ENCODE measurements at regions not wholly inside any gene's neighbourhood (a gene's known extent, or its start where the extent isn't known, plus 50 kb on each side); places are given as distances from the start of the nearest gene placed in this dataset.

DNA sequence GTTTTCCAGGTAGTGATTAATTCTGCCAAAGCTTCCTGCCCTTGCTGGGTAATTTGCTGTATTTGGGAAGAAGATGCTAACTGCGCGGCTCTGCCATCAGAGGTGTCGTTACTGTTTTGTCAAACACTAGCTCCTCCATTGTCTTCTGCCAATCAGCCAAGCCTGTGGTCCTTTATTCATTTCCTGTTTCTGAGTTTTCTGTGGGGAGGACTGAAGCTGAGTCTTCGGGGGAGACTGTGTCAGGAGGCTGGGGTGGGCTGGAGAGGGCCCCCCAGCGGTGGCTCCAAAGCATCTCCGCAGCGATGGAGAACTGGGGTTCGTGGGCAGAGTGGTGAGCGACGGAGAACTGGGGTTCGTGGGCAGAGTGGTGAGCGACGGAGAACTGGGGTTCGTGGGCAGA is 322.9 kb upstream of the B3GAT1 start:
- no peak overlapping the region for H3K4me3 ChIP-seq (ENCODE audit: low read length)
- DNase-seq (ENCODE audit: low read depth): no peak
- TF ChIP-seq, protein P1, sequence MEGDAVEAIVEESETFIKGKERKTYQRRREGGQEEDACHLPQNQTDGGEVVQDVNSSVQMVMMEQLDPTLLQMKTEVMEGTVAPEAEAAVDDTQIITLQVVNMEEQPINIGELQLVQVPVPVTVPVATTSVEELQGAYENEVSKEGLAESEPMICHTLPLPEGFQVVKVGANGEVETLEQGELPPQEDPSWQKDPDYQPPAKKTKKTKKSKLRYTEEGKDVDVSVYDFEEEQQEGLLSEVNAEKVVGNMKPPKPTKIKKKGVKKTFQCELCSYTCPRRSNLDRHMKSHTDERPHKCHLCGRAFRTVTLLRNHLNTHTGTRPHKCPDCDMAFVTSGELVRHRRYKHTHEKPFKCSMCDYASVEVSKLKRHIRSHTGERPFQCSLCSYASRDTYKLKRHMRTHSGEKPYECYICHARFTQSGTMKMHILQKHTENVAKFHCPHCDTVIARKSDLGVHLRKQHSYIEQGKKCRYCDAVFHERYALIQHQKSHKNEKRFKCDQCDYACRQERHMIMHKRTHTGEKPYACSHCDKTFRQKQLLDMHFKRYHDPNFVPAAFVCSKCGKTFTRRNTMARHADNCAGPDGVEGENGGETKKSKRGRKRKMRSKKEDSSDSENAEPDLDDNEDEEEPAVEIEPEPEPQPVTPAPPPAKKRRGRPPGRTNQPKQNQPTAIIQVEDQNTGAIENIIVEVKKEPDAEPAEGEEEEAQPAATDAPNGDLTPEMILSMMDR (conservative IDR thresholded peaks at IDR 0.05; ENCODE audit: low read depth, low read length): no peak

DNA sequence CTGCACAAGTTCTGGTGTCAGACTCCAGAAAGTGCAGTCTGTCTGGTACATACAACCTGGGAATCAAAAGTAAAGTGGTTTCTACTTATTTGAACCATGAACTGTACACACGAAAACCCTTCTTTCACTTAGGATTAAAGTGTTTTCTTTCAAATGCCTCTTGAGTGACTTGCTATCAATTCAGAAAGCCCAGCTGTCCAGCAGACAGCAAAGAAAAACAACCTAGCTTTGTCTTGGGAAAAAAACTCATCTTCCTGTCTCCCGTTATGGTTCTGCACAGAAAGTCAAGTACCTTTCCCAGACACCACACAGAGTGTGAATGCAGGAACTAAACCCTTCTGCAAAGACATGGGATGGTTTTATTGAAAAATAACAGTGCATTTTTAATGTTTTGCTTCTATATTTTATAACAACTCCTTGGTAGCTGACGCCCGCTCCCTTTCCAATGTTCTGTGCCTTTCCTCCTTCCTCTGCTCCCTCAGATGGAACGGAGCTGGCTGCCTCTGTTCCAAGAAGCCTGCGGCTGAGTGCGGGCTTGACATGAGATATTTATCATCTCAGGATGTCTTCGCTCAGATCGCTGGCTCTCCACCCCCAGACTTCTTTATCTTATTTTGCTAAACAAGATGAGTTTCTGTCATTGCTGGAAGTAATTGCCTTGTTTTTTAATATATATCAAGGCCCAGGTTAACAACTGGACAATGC is 322.3 kb upstream of the B3GAT1 start:
- no peak for DNase-seq (ENCODE audit: low read depth)
- TF ChIP-seq, protein P1 (conservative IDR thresholded peaks at IDR 0.05; ENCODE audit: low read depth, low read length): no peak
- H3K4me3 ChIP-seq (ENCODE audit: low read length): no peak overlapping the region

- TF ChIP-seq, protein P1 (conservative IDR thresholded peaks at IDR 0.05; ENCODE audit: low read depth, low read length): no peak
- no peak for DNase-seq (ENCODE audit: low read depth)
- no peak overlapping the region for H3K4me3 ChIP-seq (ENCODE audit: low read length)
Measured at GRCh38 chr11:134733646-134734045, 321.6 kb upstream of the B3GAT1 start.

GRCh38 chr11:134731213-134731961 is 319.3 kb upstream of the B3GAT1 start:
- no peak for DNase-seq (ENCODE audit: low read depth)
- H3K4me3 ChIP-seq (ENCODE audit: low read length): no peak overlapping the region
- TF ChIP-seq, protein P1 (conservative IDR thresholded peaks at IDR 0.05; ENCODE audit: low read depth, low read length): no peak

DNA sequence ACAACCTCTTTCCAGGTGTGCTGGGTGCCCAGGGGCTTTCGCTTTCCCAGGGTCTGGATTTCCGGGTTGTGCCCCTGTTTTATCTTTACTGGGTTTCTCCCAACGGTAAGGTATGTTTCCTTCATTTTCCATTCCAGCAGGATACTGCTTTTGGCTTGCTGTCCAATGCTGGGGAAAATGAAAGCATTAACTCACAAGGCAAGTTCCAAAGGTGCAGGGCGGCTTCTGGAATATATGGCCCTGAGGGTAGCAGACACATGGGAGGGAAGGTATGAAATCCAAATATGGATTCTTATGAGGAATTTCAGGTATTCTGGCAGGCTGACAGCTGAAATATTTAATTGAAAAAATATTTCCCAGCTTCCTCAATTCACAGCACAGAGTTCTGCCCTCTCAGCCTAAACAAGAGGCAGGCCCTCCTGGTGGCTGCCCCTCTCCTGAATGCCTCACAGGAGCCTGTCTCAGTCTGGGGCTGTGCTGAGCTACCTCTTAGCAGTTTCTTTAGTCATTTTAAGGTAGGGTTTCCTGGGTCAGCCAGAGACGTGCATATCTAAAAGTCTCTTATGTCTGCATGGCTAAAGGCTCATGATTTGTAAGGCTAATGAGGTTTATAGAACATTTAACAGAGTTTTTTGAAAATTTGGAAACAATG is 318.6 kb upstream of the B3GAT1 start:
- TF ChIP-seq, protein P1 (conservative IDR thresholded peaks at IDR 0.05; ENCODE audit: low read depth, low read length): no peak
- no peak for DNase-seq (ENCODE audit: low read depth)
- no peak overlapping the region for H3K4me3 ChIP-seq (ENCODE audit: low read length)

- no peak for DNase-seq (ENCODE audit: low read depth)
- no peak overlapping the region for H3K4me3 ChIP-seq (ENCODE audit: low read length)
- TF ChIP-seq, protein P1 (conservative IDR thresholded peaks at IDR 0.05; ENCODE audit: low read depth, low read length): no peak
Measured at GRCh38 chr11:134730101-134730500, 318.1 kb upstream of the B3GAT1 start.
